GM10248 (cell line): ENCODE measurements at regions not wholly inside any gene's neighbourhood (a gene's known extent, or its start where the extent isn't known, plus 50 kb on each side); places are given as distances from the start of the nearest gene placed in this dataset.

ENCODE experiments used
- CTCF ChIA-PET: fragments of 300-600 bp; sonication (Branson Sonifier 250); formaldehyde crosslinking; extraction: SDS; loops from one replicate; lab custom pipeline; 2021; ENCODE audit warnings: antibody characterized with exemption; lab: Yijun Ruan, JAX
- POLR2A ChIA-PET: fragments of 350-650 bp; sonication (Branson Sonifier 250); formaldehyde crosslinking; extraction: SDS; loops from one replicate; lab custom pipeline; 2020; ENCODE audit warnings: antibody characterized with exemption; lab: Yijun Ruan, JAX
- DNase-seq: peaks from one replicate; pipeline ENCODE4 v3.0.0; 2012; ENCODE audit errors: extremely low spot score
- TF ChIP-seq, protein P1 (sequence below): IDR thresholded peaks from 2 replicates; pipeline ENCODE4 v1.5.1; 2012; ENCODE audit warnings: mild to moderate bottlenecking, low read depth; ENCODE audit errors: extremely low read depth, missing control alignments, control extremely low read depth

DNA sequence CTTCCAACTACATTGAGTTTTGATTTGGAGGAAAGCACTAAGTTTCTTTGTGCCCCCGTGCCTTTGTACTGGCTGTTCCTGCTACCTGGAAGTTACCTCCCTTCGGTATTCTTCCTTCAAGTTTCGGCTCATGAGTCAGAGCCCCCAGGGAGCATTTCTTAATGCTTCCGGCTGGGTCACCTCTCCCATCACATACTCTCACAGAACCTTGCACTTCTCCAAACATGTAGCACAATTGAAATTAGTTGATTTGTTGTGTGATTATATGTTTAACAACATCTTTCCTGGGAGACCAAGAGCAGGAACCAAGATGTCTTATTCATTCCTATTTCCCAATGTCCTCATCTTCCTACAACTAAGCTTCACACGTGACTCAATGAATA is 158.6 kb upstream of the CDH5 start:
- ChIA-PET POLR2A (no interaction called here), CTCF (no interaction called here)
- DNase-seq, result no peak
- TF ChIP-seq, protein P1, sequence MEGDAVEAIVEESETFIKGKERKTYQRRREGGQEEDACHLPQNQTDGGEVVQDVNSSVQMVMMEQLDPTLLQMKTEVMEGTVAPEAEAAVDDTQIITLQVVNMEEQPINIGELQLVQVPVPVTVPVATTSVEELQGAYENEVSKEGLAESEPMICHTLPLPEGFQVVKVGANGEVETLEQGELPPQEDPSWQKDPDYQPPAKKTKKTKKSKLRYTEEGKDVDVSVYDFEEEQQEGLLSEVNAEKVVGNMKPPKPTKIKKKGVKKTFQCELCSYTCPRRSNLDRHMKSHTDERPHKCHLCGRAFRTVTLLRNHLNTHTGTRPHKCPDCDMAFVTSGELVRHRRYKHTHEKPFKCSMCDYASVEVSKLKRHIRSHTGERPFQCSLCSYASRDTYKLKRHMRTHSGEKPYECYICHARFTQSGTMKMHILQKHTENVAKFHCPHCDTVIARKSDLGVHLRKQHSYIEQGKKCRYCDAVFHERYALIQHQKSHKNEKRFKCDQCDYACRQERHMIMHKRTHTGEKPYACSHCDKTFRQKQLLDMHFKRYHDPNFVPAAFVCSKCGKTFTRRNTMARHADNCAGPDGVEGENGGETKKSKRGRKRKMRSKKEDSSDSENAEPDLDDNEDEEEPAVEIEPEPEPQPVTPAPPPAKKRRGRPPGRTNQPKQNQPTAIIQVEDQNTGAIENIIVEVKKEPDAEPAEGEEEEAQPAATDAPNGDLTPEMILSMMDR, result no peak

DNA sequence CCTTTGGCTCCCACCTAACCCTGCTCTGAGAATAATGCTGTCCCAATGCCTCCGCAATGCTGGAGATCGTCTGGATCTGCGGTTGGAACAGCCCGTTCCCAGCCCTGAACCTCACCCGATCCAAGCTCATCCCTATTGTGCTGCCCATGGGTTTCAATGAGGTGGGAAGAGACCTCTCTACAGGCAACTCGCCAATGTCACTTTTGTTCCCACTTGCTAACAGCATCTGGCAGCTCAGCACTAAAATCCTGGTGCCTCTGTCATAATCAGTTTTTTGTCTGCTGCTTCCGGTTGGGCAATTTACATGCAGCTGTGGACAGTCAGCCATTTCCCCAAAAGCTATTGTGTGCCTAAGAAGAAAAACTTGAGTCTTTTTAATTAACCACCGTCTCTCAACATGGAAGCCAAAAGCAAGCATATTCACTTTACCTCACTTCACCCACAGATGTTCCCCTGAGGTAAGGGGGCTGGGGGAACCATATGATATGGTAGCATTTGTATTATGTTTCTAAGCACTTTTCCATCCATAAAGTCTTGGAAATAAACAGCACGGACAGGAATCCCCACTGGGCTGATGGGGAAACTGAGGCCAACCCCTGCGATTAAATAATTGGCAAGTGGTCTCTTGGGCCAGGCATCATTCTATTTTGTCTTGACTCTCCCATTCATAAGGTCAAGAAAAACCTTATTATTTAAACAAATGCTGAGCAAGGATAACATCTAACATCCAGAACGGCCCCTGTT is 159.2 kb upstream of the CDH5 start:
- ChIA-PET POLR2A (no interaction called here), CTCF (interaction anchor here (0.7 kb wide), 1 partner anchor 28 kb away, joined by 3 read pairs; no protein-coding TSS in a partner anchor)
- DNase-seq, result no peak
- TF ChIP-seq, protein P1, result no peak

DNA sequence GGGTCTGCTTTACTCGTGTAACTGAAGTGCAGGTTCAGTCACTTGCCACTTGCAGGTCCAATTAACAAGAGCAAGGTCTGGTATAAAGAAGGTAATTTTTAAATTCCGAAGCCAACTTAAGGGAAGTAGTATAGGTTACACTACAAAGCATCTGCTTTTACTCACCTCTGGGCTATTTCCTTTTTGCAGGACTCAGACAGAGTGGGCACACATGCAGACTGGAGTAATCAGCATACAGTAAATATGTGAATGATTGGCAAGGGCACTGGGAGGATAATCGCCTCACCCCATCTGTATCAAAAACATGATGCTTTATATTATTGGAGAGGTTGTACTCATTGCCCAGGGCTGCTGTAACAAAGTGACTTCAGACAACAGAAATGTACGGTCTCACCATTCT is 160.1 kb upstream of the CDH5 start:
- DNase-seq, result no peak
- TF ChIP-seq, protein P1, result no peak
- POLR2A ChIA-PET, result no interaction called here
- CTCF ChIA-PET, result interaction anchor here (1.0 kb wide), 1 partner anchor 10 kb away, joined by 3 read pairs; no protein-coding TSS in a partner anchor

DNA sequence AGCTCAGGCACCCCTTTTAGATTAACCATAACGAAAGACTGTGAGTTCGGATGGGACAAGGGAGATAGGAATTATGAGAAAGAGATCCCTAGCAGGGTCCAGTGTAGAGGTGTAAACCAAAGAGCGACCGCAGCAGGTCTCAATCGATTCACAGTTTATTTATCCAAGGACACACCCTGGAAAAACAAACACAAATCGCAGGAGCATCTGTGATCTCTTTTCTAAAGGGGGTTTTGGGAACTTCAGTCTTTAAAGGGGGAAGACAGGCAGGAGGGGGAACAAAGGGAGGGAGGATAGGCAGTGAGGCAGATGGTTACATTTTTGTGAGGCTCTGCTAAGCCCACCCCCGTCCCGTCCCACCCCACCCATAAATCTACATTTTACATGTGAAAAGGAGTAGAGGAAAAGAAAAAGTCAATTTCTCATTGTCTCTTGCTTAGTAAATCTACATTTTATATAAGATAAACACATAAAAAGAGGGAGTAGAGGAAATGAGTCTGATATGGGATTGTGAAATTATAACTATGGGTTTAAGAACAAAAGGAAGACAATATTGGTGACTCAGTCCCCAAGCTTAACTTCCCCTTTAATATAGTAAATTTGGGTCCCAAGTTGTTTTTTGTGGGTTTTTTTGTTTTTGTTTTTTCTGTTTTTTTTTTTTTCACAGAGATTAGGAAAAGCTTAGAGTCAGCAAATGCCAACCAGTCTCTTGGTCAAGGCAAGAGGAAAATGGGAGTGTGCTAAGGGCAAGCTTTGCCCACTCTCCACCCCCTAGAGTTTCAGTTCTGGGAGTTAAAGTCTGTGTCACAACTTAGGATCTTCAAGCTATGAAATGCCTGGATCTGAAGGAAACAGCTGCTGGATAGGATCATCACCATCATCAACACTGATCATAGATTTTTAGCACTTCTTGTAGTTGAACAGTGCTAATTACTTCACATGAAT is 160.9 kb upstream of the CDH5 start:
- POLR2A ChIA-PET, result no interaction called here
- CTCF ChIA-PET, result interaction anchor here (1.0 kb wide), 1 partner anchor 9 kb away, joined by 3 read pairs; no protein-coding TSS in a partner anchor
- no peak for DNase-seq
- TF ChIP-seq, protein P1, result no peak

DNA sequence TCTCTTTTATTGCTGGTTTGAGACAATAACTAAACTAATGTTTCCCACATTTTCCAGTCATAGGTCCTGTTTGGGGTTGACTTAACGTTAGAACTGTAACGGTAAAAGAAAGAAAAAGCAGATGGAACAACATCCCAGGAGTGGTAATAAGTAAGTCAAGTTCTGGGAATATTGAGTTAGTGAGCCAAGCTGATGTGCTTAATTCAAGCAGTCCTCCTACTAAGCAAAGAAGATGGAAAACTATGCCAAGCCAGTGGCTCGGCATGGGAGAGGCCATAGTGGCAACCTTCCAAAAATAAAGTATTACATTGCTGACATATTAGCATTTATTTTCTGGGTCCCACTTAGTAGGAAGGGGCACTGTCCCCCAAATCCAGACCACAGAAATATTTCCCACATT is 161.7 kb upstream of the CDH5 start:
- no peak for DNase-seq
- CTCF ChIA-PET, result no interaction called here
- TF ChIP-seq, protein P1, result no peak
- POLR2A ChIA-PET, result no interaction called here

DNA sequence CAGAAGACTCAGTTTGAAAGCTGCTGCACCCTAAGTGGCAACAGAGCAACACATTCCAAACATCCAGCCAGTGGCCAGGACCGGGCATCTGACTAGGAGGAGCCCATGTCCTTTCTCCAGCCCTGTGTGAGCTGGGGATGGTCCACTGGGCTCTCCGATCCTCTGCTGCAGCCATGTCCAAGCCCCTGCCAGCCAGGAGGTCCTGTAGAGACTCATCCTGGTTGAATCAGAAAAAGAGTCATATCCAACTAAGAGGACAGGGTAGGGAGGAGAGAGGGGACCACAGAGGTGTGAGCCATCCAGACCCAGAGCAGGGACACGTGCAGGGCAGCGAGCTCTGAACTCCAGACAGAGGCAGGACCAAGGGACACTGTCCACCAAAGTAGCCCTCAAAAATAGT is 163.0 kb upstream of the CDH5 start:
- CTCF ChIA-PET, result no interaction called here
- POLR2A ChIA-PET, result no interaction called here
- TF ChIP-seq, protein P1, result no peak
- no peak for DNase-seq
